IMR-90 (cell line): ENCODE measurements at regions not wholly inside any gene's neighbourhood (a gene's known extent, or its start where the extent isn't known, plus 50 kb on each side); places are given as distances from the start of the nearest gene placed in this dataset.

Experiments
- ATAC-seq: fragments of 200-7000 bp; cut with Tn5 transposase; 2 replicates; pipeline ENCODE4 v1.9.1; 2020; ENCODE audit warnings: low read depth, mild to moderate bottlenecking, moderate library complexity
- BruUV-seq: library from RNA; stranded (reverse); fragments of 400-500 nt; replicated peaks from 2 replicates; lab custom pipeline; 2021; lab: Mats Ljungman, UMichigan
- CTCF ChIA-PET: fragments of 300-600 bp; formaldehyde crosslinking; extraction: SDS; loops from one replicate; lab custom pipeline; 2021; ENCODE audit warnings: antibody characterized with exemption; lab: Yijun Ruan, JAX
- POLR2A ChIA-PET: fragments of 300-600 bp; sonication (Branson Sonifier 250); formaldehyde crosslinking; loops from one replicate; lab custom pipeline; 2022; ENCODE audit warnings: antibody characterized with exemption; ENCODE audit not compliant: unreplicated experiment; lab: Charles Lee
- DNase-seq: peaks from one replicate; pipeline ENCODE4 v3.0.0; 2013
- H2AFZ ChIP-seq: replicated peaks from 2 replicates; pipeline ENCODE3; 2013; ENCODE audit warnings: low read length, mild to moderate bottlenecking; ENCODE audit not compliant: poor library complexity
- H2AK5ac ChIP-seq: 2 replicates; pipeline ENCODE4 v1.6.1; 2013; ENCODE audit warnings: low read depth, low read length, inconsistent platforms
- H2AK9ac ChIP-seq: replicated peaks from 2 replicates; pipeline ENCODE3; 2013; ENCODE audit warnings: mild to moderate bottlenecking, low read depth, low read length, moderate library complexity; ENCODE audit not compliant: poor library complexity
- H2BK120ac ChIP-seq: 2 replicates; pipeline ENCODE4 v1.6.1; 2013; ENCODE audit warnings: low read depth, low read length, inconsistent platforms
- H2BK15ac ChIP-seq: 3 replicates; pipeline ENCODE4 v1.6.1; 2013; ENCODE audit warnings: low read depth, low read length, inconsistent platforms
- H2BK20ac ChIP-seq: 2 replicates; pipeline ENCODE4 v1.6.1; 2013; ENCODE audit warnings: low read depth, mild to moderate bottlenecking, inconsistent platforms, low read length, moderate library complexity
- H2BK5ac ChIP-seq: 2 replicates; pipeline ENCODE4 v1.6.1; 2013; ENCODE audit warnings: mild to moderate bottlenecking, low read depth, low read length, inconsistent platforms; ENCODE audit not compliant: poor library complexity, severe bottlenecking
- H3K14ac ChIP-seq: replicated peaks from 2 replicates; pipeline ENCODE4 v1.6.1; 2013; ENCODE audit warnings: low read depth, low read length, inconsistent platforms
- H3K18ac ChIP-seq: 2 replicates; pipeline ENCODE4 v1.6.1; 2013; ENCODE audit warnings: low read depth, low read length, control low read depth
- H3K23ac ChIP-seq: 2 replicates; pipeline ENCODE4 v1.6.1; 2013; ENCODE audit warnings: low read depth, low read length, inconsistent platforms
- H3K27ac ChIP-seq: 2 replicates; pipeline ENCODE4 v1.5.1; 2013; ENCODE audit warnings: mild to moderate bottlenecking, control low read depth, low read length; ENCODE audit not compliant: insufficient read depth
- H3K27me3 ChIP-seq: 2 replicates; pipeline ENCODE4 v1.6.1; 2013; ENCODE audit warnings: low read length; ENCODE audit not compliant: control insufficient read depth, insufficient read depth
- H3K36me3 ChIP-seq: 2 replicates; pipeline ENCODE4 v1.6.1; 2013; ENCODE audit warnings: low read length, mixed read lengths; ENCODE audit not compliant: control insufficient read depth, insufficient read depth
- H3K4ac ChIP-seq: 2 replicates; pipeline ENCODE4 v1.6.1; 2013; ENCODE audit warnings: low read depth, low read length, inconsistent platforms
- H3K4me1 ChIP-seq: 2 replicates; pipeline ENCODE4 v1.6.1; 2013; ENCODE audit warnings: low read length, mixed read lengths; ENCODE audit not compliant: control insufficient read depth, insufficient read depth
- H3K4me2 ChIP-seq: 2 replicates; pipeline ENCODE4 v1.6.1; 2013; ENCODE audit warnings: low read depth, mild to moderate bottlenecking, control low read depth, low read length, moderate library complexity
- H3K4me3 ChIP-seq: 2 replicates; pipeline ENCODE4 v1.5.1; 2013; ENCODE audit warnings: low read depth, mild to moderate bottlenecking, control low read depth, low read length, moderate library complexity; ENCODE audit not compliant: insufficient read depth
- H3K56ac ChIP-seq: 2 replicates; pipeline ENCODE4 v1.6.1; 2013; ENCODE audit warnings: low read length, inconsistent platforms; ENCODE audit not compliant: insufficient read depth; ENCODE audit errors: extremely low read depth
- H3K79me1 ChIP-seq, 2 experiments: 2 replicates each; pipeline ENCODE4 v1.6.1; 2013; ENCODE audit warnings: low read length in 2 of 2, inconsistent platforms in 1 of 2, low read depth in 1 of 2
- H3K9ac ChIP-seq: 2 replicates; pipeline ENCODE4 v1.6.1; 2013; ENCODE audit warnings: low read depth, low read length, control low read depth
- H3K9me1 ChIP-seq: 2 replicates; pipeline ENCODE4 v1.6.1; 2013; ENCODE audit warnings: low read length, inconsistent platforms; ENCODE audit not compliant: insufficient read depth
- H3K9me3 ChIP-seq: 2 replicates; pipeline ENCODE4 v1.6.1; 2013; ENCODE audit warnings: low read length; ENCODE audit not compliant: control insufficient read depth, insufficient read depth
- H4K20me1 ChIP-seq: 2 replicates; pipeline ENCODE4 v1.6.1; 2013; ENCODE audit warnings: low read length, inconsistent platforms; ENCODE audit not compliant: insufficient read depth
- H4K5ac ChIP-seq: 2 replicates; pipeline ENCODE4 v1.6.1; 2013; ENCODE audit warnings: mild to moderate bottlenecking, low read depth, low read length, control low read depth
- H4K8ac ChIP-seq, 2 experiments: 2 replicates each; pipeline ENCODE4 v1.6.1; 2013; ENCODE audit warnings: low read depth in 2 of 2, low read length in 2 of 2, control low read depth in 1 of 2, inconsistent platforms in 1 of 2
- H4K91ac ChIP-seq: 2 replicates; pipeline ENCODE4 v1.6.1; 2013; ENCODE audit warnings: low read depth, low read length, inconsistent platforms; ENCODE audit not compliant: insufficient read depth
- BHLHE40 ChIP-seq: fragments of 150-350 bp; IDR thresholded peaks from 2 replicates; pipeline ENCODE4 v1.6.1; 2016; ENCODE audit warnings: mild to moderate bottlenecking, low read depth, low read length
- CEBPB ChIP-seq: IDR thresholded peaks from 2 replicates; pipeline ENCODE4 v1.6.1; 2012; ENCODE audit warnings: low read depth, low read length, improper control_type of control experiment
- CHD1 ChIP-seq: IDR thresholded peaks from 2 replicates; pipeline ENCODE4 v1.6.1; 2012; ENCODE audit warnings: low read depth, low read length, improper control_type of control experiment
- ELK1 ChIP-seq: fragments of 150-350 bp; IDR thresholded peaks from 2 replicates; pipeline ENCODE4 v1.6.1; 2016; ENCODE audit warnings: low read depth, mild to moderate bottlenecking, low read length, moderate library complexity, borderline replicate concordance
- FOS ChIP-seq: fragments of 150-350 bp; IDR thresholded peaks from 2 replicates; pipeline ENCODE4 v1.6.1; 2016; ENCODE audit warnings: low read depth, low read length
- MAFK ChIP-seq: IDR thresholded peaks from 2 replicates; pipeline ENCODE4 v1.6.1; 2012; ENCODE audit warnings: low read depth, low read length, improper control_type of control experiment
- MAZ ChIP-seq: IDR thresholded peaks from 2 replicates; pipeline ENCODE4 v1.6.1; 2012; ENCODE audit warnings: low read depth, mild to moderate bottlenecking, low read length, improper control_type of control experiment, moderate library complexity, borderline replicate concordance
- MXI1 ChIP-seq: IDR thresholded peaks from 2 replicates; pipeline ENCODE4 v1.6.1; 2012; ENCODE audit warnings: low read depth, mild to moderate bottlenecking, low read length, moderate library complexity, borderline replicate concordance
- NFE2L2 ChIP-seq: fragments of 150-350 bp; IDR thresholded peaks from 2 replicates; pipeline ENCODE4 v1.6.1; 2016; ENCODE audit warnings: low read depth, mild to moderate bottlenecking, low read length
- RAD21 ChIP-seq: IDR thresholded peaks from 2 replicates; pipeline ENCODE4 v1.6.1; 2012; ENCODE audit warnings: low read length, improper control_type of control experiment
- RCOR1 ChIP-seq: IDR thresholded peaks from 2 replicates; pipeline ENCODE4 v1.6.1; 2012; ENCODE audit warnings: mild to moderate bottlenecking, low read length, improper control_type of control experiment; ENCODE audit not compliant: insufficient replicate concordance
- RFX5 ChIP-seq: IDR thresholded peaks from 2 replicates; pipeline ENCODE4 v1.8.0; 2012; ENCODE audit warnings: low read depth, mild to moderate bottlenecking, low read length, moderate library complexity
- dilution Hi-C: fragments of 300-500 bp; cut with HindIII; formaldehyde crosslinking; loops from one replicate; pipeline ENCODE4 v1.14.3; 2018; ENCODE audit warnings: low sequenced_read_pairs; ENCODE audit not compliant: unreplicated experiment
- in situ Hi-C: fragments of 300-500 bp; cut with MboI; formaldehyde crosslinking; loops from 3 replicates; pipeline ENCODE4 v1.14.3; 2019; ENCODE audit warnings: low sequenced_read_pairs, inconsistent platforms, mixed read lengths
- intact Hi-C: fragments of 100-400 bp; cut with micrococcal nuclease; formaldehyde crosslinking; loops from 2 replicates; pipeline ENCODE4 v1.10.0; 2022
- TF ChIP-seq, protein P1 (sequence below): conservative IDR thresholded peaks from 2 replicates; pipeline ENCODE4 v1.5.1; 2012; ENCODE audit warnings: mild to moderate bottlenecking, low read depth, low read length, improper control_type of control experiment

DNA sequence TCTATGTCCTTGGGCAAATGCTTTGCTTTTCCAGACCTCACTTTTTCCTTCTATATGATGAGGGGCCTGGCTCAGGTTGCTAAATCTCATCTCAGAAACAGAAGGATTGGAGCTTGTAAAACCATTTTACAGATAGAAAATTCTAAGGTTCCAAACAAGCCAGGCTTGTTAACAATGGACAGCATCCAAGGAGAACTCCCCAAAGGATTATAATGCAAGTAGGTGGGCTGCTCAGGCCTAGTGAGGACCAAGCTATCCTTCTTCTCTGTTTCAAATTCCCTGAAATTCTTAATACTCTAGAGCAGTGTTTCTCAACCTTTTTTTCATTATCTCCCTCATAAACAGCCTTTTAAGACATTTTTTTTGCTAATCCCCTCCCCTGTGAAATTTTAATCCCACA, 269.8 kb downstream of the TMEM38B start:
- in situ Hi-C loops, result no loop called here
- BruUV-seq, result no TSS peak

More for the DNA sequence above, 269.8 kb downstream of the TMEM38B start:
- ChIA-PET CTCF (no interaction called here), POLR2A (no interaction called here)
- Histone ChIP-seq H2AK5ac (no peak overlapping the region), H3K4me1 (no peaks in the 10 kb centered on the region), H3K9me1 (no peaks in the 10 kb centered on the region), H2BK20ac (no peak overlapping the region), H4K91ac (no peak overlapping the region), H3K9ac (no peak overlapping the region), H3K36me3 (no peaks in the 10 kb centered on the region), H3K4me3 (no peak overlapping the region), H2BK15ac (no peak overlapping the region), H3K79me1 (no peaks in the 10 kb centered on the region), H3K9me3 (no peaks in the 10 kb centered on the region), H3K56ac (no peak overlapping the region), H4K5ac (no peak overlapping the region), H2AFZ (no peak overlapping the region), H3K23ac (no peak overlapping the region), H4K20me1 (no peaks in the 10 kb centered on the region), H4K8ac (no peak overlapping the region), H3K4me2 (no peak overlapping the region), H2BK120ac (no peak overlapping the region), H2BK5ac (no peak overlapping the region), H3K4ac (no peak overlapping the region), H3K27me3 (no peaks in the 10 kb centered on the region), H2AK9ac (no peak overlapping the region), H3K18ac (no peak overlapping the region), H3K27ac (no peak overlapping the region), H3K14ac (no peak overlapping the region)
- intact Hi-C loops (no loop called here), dilution Hi-C loops (no loop called here)
- DNase-seq, result no peak
- no peak for TF ChIP-seq FOS
- TF ChIP-seq RCOR1, result no peak
- no peak for TF ChIP-seq CHD1
- no peak for TF ChIP-seq NFE2L2
- TF ChIP-seq, protein P1, sequence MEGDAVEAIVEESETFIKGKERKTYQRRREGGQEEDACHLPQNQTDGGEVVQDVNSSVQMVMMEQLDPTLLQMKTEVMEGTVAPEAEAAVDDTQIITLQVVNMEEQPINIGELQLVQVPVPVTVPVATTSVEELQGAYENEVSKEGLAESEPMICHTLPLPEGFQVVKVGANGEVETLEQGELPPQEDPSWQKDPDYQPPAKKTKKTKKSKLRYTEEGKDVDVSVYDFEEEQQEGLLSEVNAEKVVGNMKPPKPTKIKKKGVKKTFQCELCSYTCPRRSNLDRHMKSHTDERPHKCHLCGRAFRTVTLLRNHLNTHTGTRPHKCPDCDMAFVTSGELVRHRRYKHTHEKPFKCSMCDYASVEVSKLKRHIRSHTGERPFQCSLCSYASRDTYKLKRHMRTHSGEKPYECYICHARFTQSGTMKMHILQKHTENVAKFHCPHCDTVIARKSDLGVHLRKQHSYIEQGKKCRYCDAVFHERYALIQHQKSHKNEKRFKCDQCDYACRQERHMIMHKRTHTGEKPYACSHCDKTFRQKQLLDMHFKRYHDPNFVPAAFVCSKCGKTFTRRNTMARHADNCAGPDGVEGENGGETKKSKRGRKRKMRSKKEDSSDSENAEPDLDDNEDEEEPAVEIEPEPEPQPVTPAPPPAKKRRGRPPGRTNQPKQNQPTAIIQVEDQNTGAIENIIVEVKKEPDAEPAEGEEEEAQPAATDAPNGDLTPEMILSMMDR, result no peak
- TF ChIP-seq BHLHE40, result no peak
- TF ChIP-seq ELK1, result no peak
- TF ChIP-seq MAFK, result no peak
- TF ChIP-seq CEBPB, result no peak
- no peak for TF ChIP-seq MAZ
- no peak for TF ChIP-seq RFX5
- TF ChIP-seq MXI1, result no peak
- no peak for TF ChIP-seq RAD21
- ATAC-seq, result no peak
